ENCODE measurements at regions not wholly inside any gene's neighbourhood (a gene's known extent, or its start where the extent isn't known, plus 50 kb on each side); places are given as distances from the start of the nearest gene placed in this dataset.
"Not testable (repeated sequence)": the region's sequence is repeated elsewhere in the genome, so short reads cannot be mapped to it uniquely, and the experiment has no call there.

GRCh38 chr6:146987938-146988337, 216.3 kb upstream of the STXBP5 start:
- not testable (repeated sequence) for H3K27me3 Mint-ChIP-seq; H3K36me3 Mint-ChIP-seq; H3K4me3 Mint-ChIP-seq; H3K27ac Mint-ChIP-seq; H3K4me1 Mint-ChIP-seq; H3K9me3 Mint-ChIP-seq; ATAC-seq (replicated peaks); DNase-seq

- no peak for DNase-seq
- no peaks in the 10 kb centered on the region for H3K4me1 Mint-ChIP-seq
- H3K27me3 Mint-ChIP-seq: no peaks in the 10 kb centered on the region
- H3K36me3 Mint-ChIP-seq: no peaks in the 10 kb centered on the region
- peaks cover 0 to 6% of the 10 kb centered on the region in 2 donors for H3K9me3 Mint-ChIP-seq
- H3K4me3 Mint-ChIP-seq: no peak overlapping the region
- ATAC-seq (replicated peaks): no peak
- no peak overlapping the region for H3K27ac Mint-ChIP-seq
Observed at GRCh38 chr6:146989860-146990259, 214.4 kb upstream of the STXBP5 start.

GRCh38 chr6:146990284-146990683, 213.9 kb upstream of the STXBP5 start:
- Mint-ChIP-seq H3K36me3 (no peaks in the 10 kb centered on the region), H3K27me3 (no peaks in the 10 kb centered on the region), H3K4me3 (no peak overlapping the region), H3K27ac (no peak overlapping the region), H3K4me1 (no peaks in the 10 kb centered on the region), H3K9me3 (peaks cover 0 to 6% of the 10 kb centered on the region in 2 donors)
- no peak for ATAC-seq (replicated peaks)
- no peak for DNase-seq

- no peak for ATAC-seq (replicated peaks)
- DNase-seq: no peak
- Mint-ChIP-seq H3K27me3 (no peaks in the 10 kb centered on the region), H3K9me3 (peaks cover 0 to 6% of the 10 kb centered on the region in 2 donors), H3K4me3 (no peak overlapping the region), H3K36me3 (no peaks in the 10 kb centered on the region), H3K27ac (no peak overlapping the region), H3K4me1 (no peaks in the 10 kb centered on the region)
Observed at GRCh38 chr6:146990821-146991798, 213.1 kb upstream of the STXBP5 start.

GRCh38 chr6:146997062-146997461, 207.2 kb upstream of the STXBP5 start:
- Mint-ChIP-seq H3K36me3 (no peaks in the 10 kb centered on the region), H3K27ac (no peak overlapping the region), H3K9me3 (no peaks in the 10 kb centered on the region), H3K4me1 (no peaks in the 10 kb centered on the region), H3K27me3 (no peaks in the 10 kb centered on the region), H3K4me3 (no peak overlapping the region)
- DNase-seq: no peak
- no peak for ATAC-seq (replicated peaks)

- Mint-ChIP-seq H3K4me3 (no peak overlapping the region), H3K4me1 (no peaks in the 10 kb centered on the region), H3K9me3 (no peaks in the 10 kb centered on the region), H3K27me3 (no peaks in the 10 kb centered on the region), H3K27ac (no peak overlapping the region), H3K36me3 (no peaks in the 10 kb centered on the region)
- ATAC-seq (replicated peaks): no peak
- DNase-seq: no peak
Observed at GRCh38 chr6:146999766-147000165, 204.5 kb upstream of the STXBP5 start.

- H3K36me3 Mint-ChIP-seq: no peaks in the 10 kb centered on the region
- H3K4me3 Mint-ChIP-seq: no peak overlapping the region
- no peaks in the 10 kb centered on the region for H3K4me1 Mint-ChIP-seq
- no peaks in the 10 kb centered on the region for H3K27me3 Mint-ChIP-seq
- no peak for DNase-seq
- H3K27ac Mint-ChIP-seq: no peak overlapping the region
- no peak for ATAC-seq (replicated peaks)
- no peaks in the 10 kb centered on the region for H3K9me3 Mint-ChIP-seq
Observed at GRCh38 chr6:147000545-147001488, 203.4 kb upstream of the STXBP5 start.

GRCh38 chr6:147001621-147002020, 202.6 kb upstream of the STXBP5 start:
- Mint-ChIP-seq H3K9me3 (no peaks in the 10 kb centered on the region), H3K36me3 (no peaks in the 10 kb centered on the region), H3K27ac (no peak overlapping the region), H3K4me1 (no peaks in the 10 kb centered on the region), H3K4me3 (no peak overlapping the region), H3K27me3 (no peaks in the 10 kb centered on the region)
- no peak for DNase-seq
- ATAC-seq (replicated peaks): no peak

- no peaks in the 10 kb centered on the region for H3K9me3 Mint-ChIP-seq
- H3K27me3 Mint-ChIP-seq: no peaks in the 10 kb centered on the region
- ATAC-seq (replicated peaks) (no peak), DNase-seq (no peak)
- H3K27ac Mint-ChIP-seq: no peak overlapping the region
- H3K4me1 Mint-ChIP-seq: no peaks in the 10 kb centered on the region
- no peaks in the 10 kb centered on the region for H3K36me3 Mint-ChIP-seq
- no peak overlapping the region for H3K4me3 Mint-ChIP-seq
Observed at GRCh38 chr6:147003186-147003585, 201.0 kb upstream of the STXBP5 start.

- ATAC-seq (replicated peaks) (no peak), DNase-seq (no peak)
- no peaks in the 10 kb centered on the region for H3K27me3 Mint-ChIP-seq
- no peak overlapping the region for H3K4me3 Mint-ChIP-seq
- H3K4me1 Mint-ChIP-seq: no peaks in the 10 kb centered on the region
- H3K36me3 Mint-ChIP-seq: no peaks in the 10 kb centered on the region
- no peak overlapping the region for H3K27ac Mint-ChIP-seq
- peaks cover 8% of the 10 kb centered on the region in 2 donors for H3K9me3 Mint-ChIP-seq
Observed at GRCh38 chr6:147005499-147005898, 198.7 kb upstream of the STXBP5 start.

GRCh38 chr6:147007441-147007840, 196.8 kb upstream of the STXBP5 start:
- no peak for ATAC-seq (replicated peaks)
- Mint-ChIP-seq H3K27me3 (no peaks in the 10 kb centered on the region), H3K27ac (no peak overlapping the region), H3K36me3 (no peaks in the 10 kb centered on the region), H3K4me1 (no peaks in the 10 kb centered on the region), H3K9me3 (peaks cover 8% of the 10 kb centered on the region in 2 donors), H3K4me3 (no peak overlapping the region)
- no peak for DNase-seq

GRCh38 chr6:147009358-147009757, 194.9 kb upstream of the STXBP5 start:
- ATAC-seq (replicated peaks) (no peak), DNase-seq (no peak)
- no peaks in the 10 kb centered on the region for H3K27me3 Mint-ChIP-seq
- no peaks in the 10 kb centered on the region for H3K36me3 Mint-ChIP-seq
- no peaks in the 10 kb centered on the region for H3K4me1 Mint-ChIP-seq
- no peak overlapping the region for H3K4me3 Mint-ChIP-seq
- no peak overlapping the region for H3K27ac Mint-ChIP-seq
- peaks cover 8% of the 10 kb centered on the region in 2 donors for H3K9me3 Mint-ChIP-seq

- no peak for ATAC-seq (replicated peaks)
- H3K27me3 Mint-ChIP-seq: peaks cover 0 to 7% of the 10 kb centered on the region in 2 donors
Observed at GRCh38 chr6:147015674-147016073, 188.5 kb upstream of the STXBP5 start.

GRCh38 chr6:147016440-147016839, 187.8 kb upstream of the STXBP5 start:
- H3K27ac Mint-ChIP-seq: no peak overlapping the region
- peaks cover 0 to 7% of the 10 kb centered on the region in 2 donors for H3K27me3 Mint-ChIP-seq
- no peak for ATAC-seq (replicated peaks)
- H3K36me3 Mint-ChIP-seq: no peaks in the 10 kb centered on the region
- no peaks in the 10 kb centered on the region for H3K9me3 Mint-ChIP-seq
- H3K4me3 Mint-ChIP-seq: no peak overlapping the region
- DNase-seq: no peak
- no peaks in the 10 kb centered on the region for H3K4me1 Mint-ChIP-seq

More at GRCh38 chr6:147015674-147016073, 188.5 kb upstream of the STXBP5 start:
- Mint-ChIP-seq H3K4me1 (no peaks in the 10 kb centered on the region), H3K36me3 (no peaks in the 10 kb centered on the region), H3K9me3 (no peaks in the 10 kb centered on the region), H3K27ac (no peak overlapping the region), H3K4me3 (no peak overlapping the region)
- no peak for DNase-seq
